ENCODE measurements at regions not wholly inside any gene's neighbourhood (a gene's known extent, or its start where the extent isn't known, plus 50 kb on each side); places are given as distances from the start of the nearest gene placed in this dataset.
A peak's percentile ranks its signal among the peaks of the same experiment; 100 is the strongest.

DNA sequence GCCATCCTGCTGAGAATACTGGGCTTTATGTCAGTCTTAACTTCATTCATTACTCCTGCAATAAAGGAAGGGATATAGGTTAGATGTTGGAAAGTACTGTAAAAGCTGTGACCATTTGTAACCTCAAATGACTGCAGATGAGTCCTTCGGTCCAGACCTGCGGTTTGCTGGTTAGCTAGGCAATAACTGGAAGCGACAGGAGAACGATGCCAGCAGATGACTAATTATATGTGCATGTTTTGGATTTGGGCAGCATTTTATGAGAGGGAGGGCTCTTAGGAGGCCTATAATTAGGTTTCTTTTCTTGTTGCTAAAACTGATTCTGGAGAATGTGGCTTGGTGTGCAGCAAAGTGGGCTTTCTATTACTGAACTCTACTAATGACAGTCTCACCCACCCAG is 205.6 kb downstream of the TMEM182 start:
- ATAC-seq = no peak

DNA sequence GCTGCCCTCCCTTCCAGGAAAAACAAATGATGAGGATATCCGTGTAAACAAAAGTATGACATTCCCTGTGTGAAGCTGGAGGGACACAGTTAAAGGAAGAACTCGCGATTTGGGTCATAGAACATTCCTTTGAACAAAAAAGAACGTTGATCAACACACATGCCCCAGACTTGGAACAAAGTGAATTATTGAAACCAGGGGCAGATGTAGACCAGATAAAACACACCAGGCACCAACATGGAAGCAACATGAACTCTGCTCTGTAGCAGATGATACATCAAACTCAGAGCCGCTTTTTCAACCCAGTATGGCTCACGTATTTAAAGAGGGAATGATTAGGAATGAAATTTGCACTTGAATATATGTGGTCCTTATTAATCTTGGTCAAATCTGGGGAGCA is 206.5 kb downstream of the TMEM182 start:
- ATAC-seq = no peak

- no peak for ATAC-seq
Measured at GRCh38 chr2:102971701-102972100, 209.9 kb downstream of the TMEM182 start.

- ATAC-seq = peak; percentile 48
Measured at GRCh38 chr2:102975996-102976975, 214.5 kb downstream of the TMEM182 start.

- no peak for ATAC-seq
Measured at GRCh38 chr2:102977426-102978090, 215.7 kb downstream of the TMEM182 start.

- no peak for ATAC-seq
Measured at GRCh38 chr2:102978091-102978490, 216.3 kb downstream of the TMEM182 start.

DNA sequence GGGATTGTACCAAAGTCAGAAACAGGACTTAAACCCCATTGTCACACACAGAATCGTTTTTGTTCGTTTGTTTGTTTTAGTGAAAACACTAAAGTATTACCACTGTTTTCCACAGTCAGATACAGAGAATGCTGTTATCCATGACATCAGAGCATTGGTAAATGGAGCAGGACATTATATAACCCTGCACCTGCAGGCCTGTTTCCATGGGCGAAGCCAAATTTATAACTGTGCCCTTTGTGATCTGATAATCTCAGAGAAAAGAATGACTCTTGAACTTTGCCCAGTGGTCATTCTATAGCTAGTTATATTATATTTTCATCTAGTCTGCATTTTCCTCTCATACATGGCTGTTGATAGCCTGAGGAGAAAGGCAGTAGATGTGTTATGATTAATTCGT is 217.6 kb downstream of the TMEM182 start:
- no peak for ATAC-seq

GRCh38 chr2:102983786-102984185 is 222.0 kb downstream of the TMEM182 start:
- no peak for ATAC-seq

DNA sequence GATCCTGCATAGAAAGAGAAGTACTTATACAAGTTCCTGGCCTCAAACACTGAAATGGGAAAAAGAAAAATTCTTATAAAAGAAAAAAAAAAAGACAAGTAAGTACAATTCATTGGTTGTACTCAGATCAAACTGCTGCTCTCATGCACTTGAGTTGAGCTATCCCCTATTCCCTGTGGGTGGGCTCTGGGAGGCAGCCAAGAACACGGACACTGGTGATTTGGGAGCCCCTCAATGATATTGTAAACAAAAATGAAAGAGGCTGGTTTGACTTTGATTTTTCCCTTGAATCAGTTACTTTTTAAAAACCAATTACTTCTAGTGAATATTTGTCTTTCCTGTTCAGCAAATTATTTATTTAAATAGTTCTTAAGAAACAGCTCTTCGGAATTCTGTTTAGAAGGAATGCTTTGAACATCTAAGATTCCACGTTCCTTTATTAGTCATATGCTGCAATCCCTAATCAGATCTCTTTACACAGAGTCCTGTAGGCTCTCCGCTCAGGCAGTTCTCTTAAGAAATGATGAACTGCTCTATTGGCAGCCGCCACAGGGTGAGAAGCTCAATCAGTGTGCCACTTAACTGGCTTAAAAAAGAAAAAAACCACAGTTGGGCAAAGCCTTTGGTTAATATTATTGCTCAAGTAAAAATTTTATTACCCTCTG is 225.1 kb downstream of the TMEM182 start:
- ATAC-seq = no peak

GRCh38 chr2:102992607-102993006 is 230.8 kb downstream of the TMEM182 start:
- no peak for ATAC-seq

DNA sequence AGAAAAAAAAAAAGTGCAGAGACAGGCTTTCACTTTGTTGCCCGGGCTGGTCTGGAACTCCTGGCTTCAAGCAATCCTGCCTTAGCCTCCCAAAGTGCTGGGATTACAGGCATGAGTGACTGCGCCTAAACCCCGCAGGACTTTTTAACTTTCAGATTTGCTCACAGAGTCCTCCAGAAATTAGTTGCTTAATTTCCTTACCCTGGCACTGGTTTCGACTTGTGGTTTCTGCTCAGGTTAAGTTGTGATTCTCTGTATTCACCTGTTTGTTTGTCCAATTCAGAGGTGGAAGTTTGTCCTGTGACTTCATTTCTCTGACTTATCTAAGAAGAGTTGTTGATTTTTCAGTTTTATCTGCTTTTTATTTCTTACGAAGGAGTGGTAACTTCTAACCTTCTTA is 238.1 kb downstream of the TMEM182 start:
- no peak for ATAC-seq

- ATAC-seq = no peak
Measured at GRCh38 chr2:103002954-103003353, 241.1 kb downstream of the TMEM182 start.

GRCh38 chr2:103003750-103004260 is 242.0 kb downstream of the TMEM182 start:
- ATAC-seq = no peak

DNA sequence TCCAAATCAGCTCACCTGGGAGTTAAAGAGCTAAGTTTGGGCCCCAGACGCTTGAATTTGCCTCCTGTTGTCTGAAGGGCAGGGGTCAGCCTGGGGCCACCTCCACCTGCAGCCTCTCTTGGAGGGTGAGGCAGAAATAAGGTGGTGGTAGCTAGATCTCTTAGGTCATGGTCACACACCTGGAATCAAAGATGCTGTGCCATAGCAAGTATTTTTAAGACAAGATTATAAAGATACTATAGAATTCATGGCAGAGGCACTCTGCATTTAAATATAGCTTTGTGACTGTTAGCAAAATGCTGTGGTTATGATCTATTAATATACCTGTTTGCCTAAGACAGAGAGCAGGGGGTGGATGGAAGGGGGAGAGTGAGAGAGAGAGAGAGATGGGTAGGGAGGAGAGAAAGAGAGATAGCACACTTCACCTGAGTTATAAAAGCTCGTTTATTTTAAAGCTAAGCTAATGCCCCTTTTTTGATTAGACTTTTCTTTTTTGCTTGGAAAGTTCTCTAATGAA is 242.7 kb downstream of the TMEM182 start:
- no peak for ATAC-seq

- ATAC-seq = no peak
Measured at GRCh38 chr2:103005393-103005792, 243.6 kb downstream of the TMEM182 start.

DNA sequence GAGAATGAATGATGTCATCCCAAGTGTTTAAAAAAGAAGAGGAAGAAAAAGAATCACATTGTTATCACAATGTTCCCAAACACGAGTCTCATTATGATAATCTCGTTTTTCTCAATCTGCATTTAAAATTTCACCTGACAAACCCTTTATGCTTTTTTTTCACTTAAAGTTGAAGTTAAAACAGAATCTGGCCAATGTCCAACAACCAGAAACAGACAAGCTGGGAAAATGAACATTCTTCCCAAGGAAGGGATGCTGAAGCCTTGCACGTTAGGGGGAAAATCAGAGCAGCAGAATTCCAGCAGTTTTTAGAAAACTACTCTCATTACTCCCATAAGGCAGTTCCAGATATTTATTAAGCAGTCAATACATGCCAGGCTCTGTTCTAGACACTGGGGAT is 245.3 kb downstream of the TMEM182 start:
- ATAC-seq = no peak

- ATAC-seq = no peak
Measured at GRCh38 chr2:103008586-103008985, 246.8 kb downstream of the TMEM182 start.

DNA sequence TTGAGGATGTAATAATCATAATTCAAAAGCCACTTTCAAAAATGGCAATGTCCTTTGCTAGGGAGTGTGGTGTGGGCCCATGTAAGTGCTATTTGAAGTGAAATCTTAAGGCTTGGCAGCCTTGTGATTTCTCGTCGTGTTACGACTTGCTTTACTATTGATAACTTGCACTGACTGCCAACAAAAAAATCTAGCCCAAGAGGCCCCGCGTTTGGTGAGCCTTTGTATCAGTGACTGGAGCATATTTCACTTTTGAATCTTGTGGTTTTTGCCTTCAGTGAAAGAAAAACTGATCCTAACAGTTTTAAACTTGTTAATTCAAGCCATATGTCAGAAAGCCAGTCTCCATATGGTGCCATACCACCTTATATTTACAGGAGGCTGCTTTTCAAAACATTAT is 248.0 kb downstream of the TMEM182 start:
- ATAC-seq = no peak

DNA sequence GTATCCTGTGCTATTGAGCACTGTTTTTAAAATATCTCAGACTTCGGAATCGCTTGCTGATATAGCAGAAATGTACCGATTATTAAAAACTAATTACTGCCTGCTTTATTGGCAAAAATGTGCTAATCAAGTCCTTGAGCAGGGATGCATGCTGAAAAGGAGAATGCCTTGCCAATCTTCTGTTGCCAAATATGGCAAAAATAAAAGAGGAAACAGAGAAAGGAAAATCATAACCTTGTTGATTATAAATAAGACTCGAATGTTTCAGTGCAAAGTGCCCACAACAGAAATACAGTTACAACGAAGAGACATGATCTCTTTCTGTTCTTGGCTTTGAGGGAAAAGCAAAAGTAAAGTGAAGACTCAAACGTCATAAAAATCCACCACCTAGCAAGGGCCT is 248.5 kb downstream of the TMEM182 start:
- ATAC-seq = no peak

DNA sequence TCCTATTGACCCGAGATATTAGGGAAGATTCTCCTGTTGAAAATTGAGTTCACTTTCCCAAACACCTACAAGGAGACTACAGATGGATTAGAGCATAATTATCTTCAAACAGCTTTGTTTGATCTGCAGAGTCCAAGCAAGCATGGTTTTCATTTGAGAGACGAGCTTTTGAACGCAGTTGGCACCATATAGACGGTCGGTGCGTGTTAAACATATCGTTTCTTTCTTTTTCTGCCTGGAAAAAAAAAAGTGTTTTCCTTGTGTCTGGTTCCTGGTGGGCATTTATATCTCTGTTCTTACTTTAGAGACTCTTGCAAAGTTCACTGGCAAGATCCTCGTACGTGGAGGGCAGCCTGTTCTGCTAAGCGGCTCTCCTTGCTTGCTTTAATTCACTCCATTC is 248.9 kb downstream of the TMEM182 start:
- no peak for ATAC-seq

GRCh38 chr2:103012590-103012989 is 250.8 kb downstream of the TMEM182 start:
- ATAC-seq = no peak

GRCh38 chr2:103025056-103025455 is 263.2 kb downstream of the TMEM182 start:
- ATAC-seq = no peak

GRCh38 chr2:103028181-103028580 is 266.4 kb downstream of the TMEM182 start:
- no peak for ATAC-seq

All from esophagus mucosa (tissue), 1 donor.